ENCODE measurements at regions not wholly inside any gene's neighbourhood (a gene's known extent, or its start where the extent isn't known, plus 50 kb on each side); places are given as distances from the start of the nearest gene placed in this dataset.

- TF ChIP-seq EGR1 (IDR thresholded peaks at IDR 0.05) (no peak), NFIC (IDR thresholded peaks at IDR 0.05) (no peak), REST (IDR thresholded peaks at IDR 0.05; ENCODE audit: low read depth) (no peak), TEAD4 (IDR thresholded peaks at IDR 0.05) (no peak), TCF12 (IDR thresholded peaks at IDR 0.05; ENCODE audit: low read depth) (no peak), USF1 (IDR thresholded peaks at IDR 0.05) (no peak), EP300 (IDR thresholded peaks at IDR 0.05; ENCODE audit: borderline replicate concordance) (no peak), YY1 (IDR thresholded peaks at IDR 0.05; ENCODE audit: low read depth) (no peak), CEBPB (IDR thresholded peaks at IDR 0.05) (no peak), ZBTB7A (IDR thresholded peaks at IDR 0.05; ENCODE audit: low read depth) (no peak)
These were observed 65.8 kb upstream of the TRPC5 start for GRCh38 chrX:112148397-112148796.

- TF ChIP-seq REST (IDR thresholded peaks at IDR 0.05; ENCODE audit: low read depth) (no peak), RAD21 (IDR thresholded peaks at IDR 0.05; ENCODE audit: low read depth) (peak; percentile 28; the same call in 1 of the 2 replicates), NFIC (IDR thresholded peaks at IDR 0.05) (no peak)
These were observed 64.6 kb upstream of the TRPC5 start for GRCh38 chrX:112147206-112147605.

- no peak for TF ChIP-seq YY1 (IDR thresholded peaks at IDR 0.05; ENCODE audit: low read depth)
- TF ChIP-seq EGR1 (IDR thresholded peaks at IDR 0.05), result no peak
- no peak for TF ChIP-seq CEBPB (IDR thresholded peaks at IDR 0.05)
- no peak for TF ChIP-seq TEAD4 (IDR thresholded peaks at IDR 0.05)
- no peak for TF ChIP-seq CREB1 (IDR thresholded peaks at IDR 0.05; ENCODE audit: low read depth)
- no peak for TF ChIP-seq USF1 (IDR thresholded peaks at IDR 0.05)
- TF ChIP-seq TCF12 (IDR thresholded peaks at IDR 0.05; ENCODE audit: low read depth), result no peak
- TF ChIP-seq ZBTB7A (IDR thresholded peaks at IDR 0.05; ENCODE audit: low read depth), result no peak
- no peak for TF ChIP-seq FOXM1 (IDR thresholded peaks at IDR 0.05; ENCODE audit: borderline replicate concordance, low read depth)
- TF ChIP-seq NFIC (IDR thresholded peaks at IDR 0.05), result no peak
- no peak for TF ChIP-seq TAF1 (IDR thresholded peaks at IDR 0.05; ENCODE audit: low read depth)
- no peak for TF ChIP-seq REST (IDR thresholded peaks at IDR 0.05; ENCODE audit: low read depth)
- no peak for TF ChIP-seq RAD21 (IDR thresholded peaks at IDR 0.05; ENCODE audit: low read depth)
- no peak for TF ChIP-seq EP300 (IDR thresholded peaks at IDR 0.05; ENCODE audit: borderline replicate concordance)
- no peak for TF ChIP-seq MAX (IDR thresholded peaks at IDR 0.05)
These were observed 54.7 kb upstream of the TRPC5 start for GRCh38 chrX:112137276-112137675.

All from Ishikawa (cell line).